Adrenal gland (tissue), 9 donors: ENCODE measurements at regions not wholly inside any gene's neighbourhood (a gene's known extent, or its start where the extent isn't known, plus 50 kb on each side); places are given as distances from the start of the nearest gene placed in this dataset.

ENCODE experiments used
- DNase-seq, 7 donors: peaks; one replicate each; pipeline ENCODE4 v3.0.0-alpha.2; 2019 to 2020
- H3K27ac ChIP-seq, 5 donors: fragments of 200-600 bp; sonication (generic) in 4 of 5; 1 replicate in 3 of 5; 2 replicates in 2 of 5; pipeline versions ENCODE4 v1.5.1 to v1.8.0; 2016 to 2020; ENCODE audit warnings: mild to moderate bottlenecking in 1 of 5
- H3K27me3 ChIP-seq: fragments of 200-600 bp; 2 replicates; pipeline ENCODE4 v1.8.0; 2021
- H3K36me3 ChIP-seq, 2 donors: fragments of 200-600 bp; replicated peaks in 1 of 2; 1 replicate in 1 of 2; 2 replicates in 1 of 2; pipeline versions ENCODE4 v1.5.1 to v1.8.0; 2018 to 2022
- H3K4me1 ChIP-seq, 2 donors: fragments of 200-600 bp; replicated peaks in 1 of 2; 1 replicate in 1 of 2; 2 replicates in 1 of 2; pipeline versions ENCODE4 v1.5.1 to v1.8.0; 2018 to 2021
- H3K4me3 ChIP-seq, 4 donors: fragments of 200-600 bp; sonication (generic) in 3 of 4; one replicate each; pipeline ENCODE4 v1.5.1; 2016 to 2018
- H3K9me3 ChIP-seq, 3 donors: fragments of 200-600 bp; sonication (generic) in 1 of 3; replicated peaks in 1 of 3; 1 replicate in 2 of 3; 2 replicates in 1 of 3; pipeline versions ENCODE4 v1.5.1 to v1.8.0; 2016 to 2021
- POLR2A ChIP-seq, 2 donors: fragments of 450-650 bp; IDR thresholded peaks; one replicate each; pipeline ENCODE4 v1.6.1; 2017; ENCODE audit warnings: antibody characterized with exemption in 2 of 2, mild to moderate bottlenecking in 2 of 2, moderate library complexity in 1 of 2
- WGBS, 4 donors: extraction: QIAGEN DNeasy Blood & Tissue Kit in 2 of 4; methylation state at CpG; one replicate each; pipeline versions ENCODE4 v1.1.5 to v1.1.7; 2013 to 2017; 5-methylcytosine and 5-hydroxymethylcytosine counted together
- intact Hi-C, 2 donors: fragments of 100-400 bp; cut with DNase I; formaldehyde crosslinking; loops; one replicate each; pipeline versions ENCODE4 v1.14.1 to v1.15.0; 2022 to 2023
- TF ChIP-seq, protein P1 (sequence below), 6 experiments: fragments of 450-650 bp in 4 of 6; fragments of 200-600 bp in 2 of 6; sonication (generic) in 1 of 6; IDR thresholded peaks; 1 replicate in 5 of 6; 2 replicates in 1 of 6; pipeline versions ENCODE4 v1.5.1 to v1.8.0; 2016 to 2021; ENCODE audit warnings: antibody characterized with exemption in 6 of 6, mild to moderate bottlenecking in 2 of 6, moderate library complexity in 1 of 6
- donor health status: healthy with polysubstance abuse.
- donor health status: Bipolar disorder and iron deficiency.
- donor health status: DM: yes; HTN: yes; CAD: no.
- donor health status: DM: no; HTN: no; CAD: no.
- donor health status: DM: no; HTN: no; CAD: no.

DNA sequence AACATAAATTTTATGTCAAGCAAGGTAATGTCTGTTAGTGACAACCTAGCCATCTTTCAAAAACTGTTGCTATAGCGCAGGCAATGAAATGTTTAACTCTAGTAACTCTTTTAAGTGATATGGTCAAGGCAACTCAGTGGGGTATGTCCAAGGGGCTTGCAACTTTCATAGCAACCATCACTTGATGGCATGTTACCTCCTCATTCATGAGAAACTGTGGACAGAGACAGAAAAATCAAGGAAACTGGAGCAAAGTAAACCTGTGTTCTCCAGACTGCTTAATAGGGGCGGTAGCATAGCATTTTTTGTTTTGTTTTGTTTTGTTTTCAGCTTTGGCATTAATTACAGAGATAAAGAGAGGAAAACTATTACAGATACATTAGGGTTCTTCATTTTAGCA lies 1456.8 kb upstream of the AGA start:
- intact Hi-C loops = no loop called here
- no peak for TF ChIP-seq POLR2A (IDR thresholded peaks at IDR 0.05)
- TF ChIP-seq, protein P1, sequence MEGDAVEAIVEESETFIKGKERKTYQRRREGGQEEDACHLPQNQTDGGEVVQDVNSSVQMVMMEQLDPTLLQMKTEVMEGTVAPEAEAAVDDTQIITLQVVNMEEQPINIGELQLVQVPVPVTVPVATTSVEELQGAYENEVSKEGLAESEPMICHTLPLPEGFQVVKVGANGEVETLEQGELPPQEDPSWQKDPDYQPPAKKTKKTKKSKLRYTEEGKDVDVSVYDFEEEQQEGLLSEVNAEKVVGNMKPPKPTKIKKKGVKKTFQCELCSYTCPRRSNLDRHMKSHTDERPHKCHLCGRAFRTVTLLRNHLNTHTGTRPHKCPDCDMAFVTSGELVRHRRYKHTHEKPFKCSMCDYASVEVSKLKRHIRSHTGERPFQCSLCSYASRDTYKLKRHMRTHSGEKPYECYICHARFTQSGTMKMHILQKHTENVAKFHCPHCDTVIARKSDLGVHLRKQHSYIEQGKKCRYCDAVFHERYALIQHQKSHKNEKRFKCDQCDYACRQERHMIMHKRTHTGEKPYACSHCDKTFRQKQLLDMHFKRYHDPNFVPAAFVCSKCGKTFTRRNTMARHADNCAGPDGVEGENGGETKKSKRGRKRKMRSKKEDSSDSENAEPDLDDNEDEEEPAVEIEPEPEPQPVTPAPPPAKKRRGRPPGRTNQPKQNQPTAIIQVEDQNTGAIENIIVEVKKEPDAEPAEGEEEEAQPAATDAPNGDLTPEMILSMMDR (IDR thresholded peaks at IDR 0.05) = no peak
- no peak overlapping the region for H3K27ac ChIP-seq
- H3K27me3 ChIP-seq = no peaks in the 10 kb centered on the region
- WGBS, 4 donors = 71 to 87% (median 79%) methylated on average over 2 of the region's 2 CpGs
- no peak overlapping the region for H3K4me3 ChIP-seq
- H3K9me3 ChIP-seq = no peaks in the 10 kb centered on the region
- DNase-seq = no peak
- no peaks in the 10 kb centered on the region for H3K4me1 ChIP-seq
- no peaks in the 10 kb centered on the region for H3K36me3 ChIP-seq

DNA sequence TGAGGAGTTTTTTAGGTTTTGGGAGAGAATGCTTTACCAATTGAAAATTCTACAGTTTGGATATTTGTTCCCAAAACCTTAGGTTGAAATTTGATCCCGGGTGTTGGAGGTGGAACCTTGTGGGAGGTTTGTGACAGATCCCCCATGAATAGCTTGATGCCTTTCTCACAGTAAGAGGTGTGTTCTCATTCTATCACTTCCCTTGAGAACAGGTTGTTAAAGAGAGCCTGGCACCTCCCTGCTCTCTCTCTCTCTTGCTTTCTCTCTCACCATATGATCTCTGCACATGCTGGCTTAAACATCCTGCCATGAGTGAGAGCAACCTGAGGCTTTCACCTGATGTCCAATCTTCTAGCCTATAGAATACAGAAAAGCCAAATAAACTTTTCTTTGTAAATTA lies 1475.5 kb upstream of the AGA start:
- H3K4me3 ChIP-seq = no peak overlapping the region
- no peaks in the 10 kb centered on the region for H3K36me3 ChIP-seq
- WGBS, 4 donors = 19 to 41% (median 26%) methylated on average over 1 of the region's 1 CpG
- no peaks in the 10 kb centered on the region for H3K27me3 ChIP-seq
- TF ChIP-seq POLR2A (IDR thresholded peaks at IDR 0.05) = no peak
- TF ChIP-seq, protein P1 (IDR thresholded peaks at IDR 0.05) = no peak
- H3K9me3 ChIP-seq = no peaks in the 10 kb centered on the region
- no peak overlapping the region for H3K27ac ChIP-seq
- intact Hi-C loops = no loop called here
- DNase-seq = no peak
- no peaks in the 10 kb centered on the region for H3K4me1 ChIP-seq

DNA sequence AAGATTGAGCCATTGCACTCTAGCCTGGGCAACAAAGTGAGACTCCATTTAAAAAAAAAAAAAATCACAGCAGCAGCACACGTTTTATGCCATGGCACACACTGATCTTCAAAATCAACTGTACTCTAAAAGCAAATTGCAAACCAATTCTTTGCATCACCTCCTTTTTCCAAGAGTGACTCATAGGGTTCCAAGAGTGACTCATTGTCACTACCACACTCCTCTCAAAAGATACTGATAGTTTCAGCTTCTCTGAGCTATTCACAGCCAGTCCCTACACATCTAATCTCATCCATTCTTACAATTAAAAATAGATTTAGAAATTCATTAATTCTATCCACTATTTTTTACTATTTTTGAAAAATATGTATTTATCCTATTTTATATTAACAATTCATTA lies 1494.9 kb upstream of the AGA start:
- H3K9me3 ChIP-seq = no peaks in the 10 kb centered on the region
- TF ChIP-seq POLR2A (IDR thresholded peaks at IDR 0.05) = no peak
- TF ChIP-seq, protein P1 (IDR thresholded peaks at IDR 0.05) = no peak
- no peaks in the 10 kb centered on the region for H3K27me3 ChIP-seq
- no peaks in the 10 kb centered on the region for H3K4me1 ChIP-seq
- H3K27ac ChIP-seq = no peak overlapping the region
- intact Hi-C loops = no loop called here
- no peak for DNase-seq
- WGBS, 4 donors = 48 to 88% (median 61%) methylated on average over 1 of the region's 1 CpG
- no peaks in the 10 kb centered on the region for H3K36me3 ChIP-seq
- H3K4me3 ChIP-seq = no peak overlapping the region

DNA sequence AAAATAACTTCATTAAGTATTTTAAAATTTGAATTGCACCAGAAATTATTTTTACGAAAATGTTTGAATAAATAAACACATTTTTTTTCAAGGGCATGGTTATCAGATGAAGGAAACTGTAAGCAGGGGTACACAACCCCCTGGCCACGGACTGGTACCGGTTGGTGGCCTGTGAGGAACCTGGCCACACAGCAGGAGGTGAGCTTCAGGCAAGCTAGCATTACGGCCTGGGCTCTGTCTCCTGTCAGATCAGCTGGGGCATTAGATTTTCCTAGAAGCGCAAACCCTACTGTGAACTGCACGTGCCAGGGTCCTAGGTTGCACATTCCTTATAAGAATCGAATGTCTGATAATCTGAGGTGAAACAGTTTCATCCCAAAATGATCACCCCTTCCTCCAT lies 1499.7 kb upstream of the AGA start:
- DNase-seq = no peak
- no peaks in the 10 kb centered on the region for H3K9me3 ChIP-seq
- no peaks in the 10 kb centered on the region for H3K36me3 ChIP-seq
- TF ChIP-seq POLR2A (IDR thresholded peaks at IDR 0.05) = no peak
- TF ChIP-seq, protein P1 (IDR thresholded peaks at IDR 0.05) = no peak
- no peaks in the 10 kb centered on the region for H3K4me1 ChIP-seq
- 74 to 81% (median 78%) methylated on average over 5 to 7 of the region's 7 CpGs for WGBS, 4 donors
- H3K27me3 ChIP-seq = no peaks in the 10 kb centered on the region
- intact Hi-C loops = no loop called here
- H3K27ac ChIP-seq = no peak overlapping the region
- no peak overlapping the region for H3K4me3 ChIP-seq
